A549 (cell line): ENCODE measurements at regions not wholly inside any gene's neighbourhood (a gene's known extent, or its start where the extent isn't known, plus 50 kb on each side); places are given as distances from the start of the nearest gene placed in this dataset.

Experiments
- ATAC-seq, 2 experiments: fragments of 200-7000 bp in 1 of 2; fragments of >200 bp in 1 of 2; cut with Nextera tagmentation in 1 of 2; cut with Tn5 transposase in 1 of 2; 3 replicates each; pipeline versions ENCODE4 v1.8.0 to v1.9.1; 2018 to 2020; ENCODE audit warnings: mild to moderate bottlenecking in 1 of 2, moderate library complexity in 1 of 2
- CTCF ChIA-PET: fragments of 300-600 bp; sonication (Branson Sonifier 250); formaldehyde crosslinking; extraction: SDS; loops from one replicate; lab custom pipeline; 2021; ENCODE audit warnings: antibody characterized with exemption, inconsistent platforms; lab: Yijun Ruan, JAX
- POLR2A ChIA-PET: fragments of 350-600 bp; formaldehyde crosslinking; extraction: SDS; loops from one replicate; lab custom pipeline; 2021; ENCODE audit warnings: antibody characterized with exemption, inconsistent platforms; lab: Yijun Ruan, JAX
- DNase-seq, 2 experiments: peaks; one replicate each; pipeline versions ENCODE4 v3.0.0 to v3.0.0-alpha.2; 2011 to 2016; ENCODE audit warnings: low read depth in 1 of 2, low spot score in 1 of 2
- FAIRE-seq: peaks from 2 replicates; lab custom pipeline; 2011; peaks lifted over from hg19 to GRCh38; lab: Jason Lieb, UNC
- H3K27ac ChIP-seq, 2 experiments: fragments of >200 bp; sonication (Bioruptor Twin); formaldehyde crosslinking; 3 replicates each; pipeline ENCODE4 v1.5.1; 2016 to 2017
- H3K4me1 ChIP-seq: fragments of >200 bp; sonication (Bioruptor Twin); formaldehyde crosslinking; 3 replicates; pipeline ENCODE4 v1.6.1; 2016
- H3K4me2 ChIP-seq: fragments of >200 bp; sonication (Bioruptor Twin); formaldehyde crosslinking; 3 replicates; pipeline ENCODE4 v1.6.1; 2016
- H3K4me3 ChIP-seq: fragments of >200 bp; sonication (Bioruptor Twin); formaldehyde crosslinking; 3 replicates; pipeline ENCODE4 v1.5.1; 2016
- H3K9me3 ChIP-seq: fragments of >200 bp; sonication (Bioruptor Twin); formaldehyde crosslinking; 3 replicates; pipeline ENCODE4 v1.6.1; 2016
- BHLHE40 ChIP-seq: IDR thresholded peaks from 2 replicates; pipeline ENCODE4 v1.6.1; 2012; ENCODE audit warnings: low read depth, low read length, inconsistent platforms
- CBX8 ChIP-seq: fragments of 200-600 bp; sonication (generic); IDR thresholded peaks from 2 replicates; pipeline ENCODE4 v1.6.1; 2016
- CEBPB ChIP-seq, 2 experiments: fragments of >200 bp in 1 of 2; sonication (Bioruptor Twin) in 1 of 2; formaldehyde crosslinking in 1 of 2; IDR thresholded peaks; 2 replicates each; pipeline ENCODE4 v1.6.1; 2012 to 2016
- CHD4 ChIP-seq: fragments of 200-600 bp; sonication (generic); IDR thresholded peaks from 2 replicates; pipeline ENCODE4 v1.6.1; 2016; ENCODE audit warnings: antibody characterized with exemption, mild to moderate bottlenecking, borderline replicate concordance
- E2F6 ChIP-seq: IDR thresholded peaks from 2 replicates; pipeline ENCODE4 v1.6.1; 2012; ENCODE audit warnings: low read depth, borderline replicate concordance
- EHF ChIP-seq: fragments of 250-450 bp; sonication (Bioruptor Pico); IDR thresholded peaks from 2 replicates; pipeline ENCODE4 v1.5.0; 2020; ENCODE audit warnings: mild to moderate bottlenecking
- EHMT2 ChIP-seq: fragments of 200-600 bp; sonication (generic); IDR thresholded peaks from 2 replicates; pipeline ENCODE4 v1.6.1; 2016; ENCODE audit warnings: antibody characterized with exemption, low read depth, mild to moderate bottlenecking, moderate library complexity
- HDAC2 ChIP-seq: fragments of 200-600 bp; sonication (generic); IDR thresholded peaks from 2 replicates; pipeline ENCODE4 v1.6.1; 2016
- HEYL ChIP-seq: fragments of 250-450 bp; sonication (Bioruptor Pico); IDR thresholded peaks from 2 replicates; pipeline ENCODE4 v1.8.0; 2021; ENCODE audit warnings: mild to moderate bottlenecking, moderate library complexity
- HOXB13 ChIP-seq: fragments of 250-450 bp; sonication (Bioruptor Pico); IDR thresholded peaks from 2 replicates; pipeline ENCODE4 v1.5.0; 2020; ENCODE audit warnings: low read depth, mild to moderate bottlenecking, moderate library complexity
- JUN ChIP-seq, 2 experiments: fragments of >200 bp; sonication (Bioruptor Twin); formaldehyde crosslinking; IDR thresholded peaks; 2 replicates in 1 of 2; 3 replicates in 1 of 2; pipeline ENCODE4 v1.6.1; 2016 to 2017
- MAFK ChIP-seq: fragments of 450-650 bp; IDR thresholded peaks from 2 replicates; pipeline ENCODE4 v1.6.1; 2014; ENCODE audit not compliant: partially characterized antibody
- MAX ChIP-seq: IDR thresholded peaks from 2 replicates; pipeline ENCODE4 v1.6.1; 2012
- MAZ ChIP-seq: fragments of 150-350 bp; IDR thresholded peaks from 2 replicates; pipeline ENCODE4 v1.6.1; 2014; ENCODE audit warnings: antibody characterized with exemption, low read depth, low read length, borderline replicate concordance
- MYC ChIP-seq: IDR thresholded peaks from 2 replicates; pipeline ENCODE4 v1.6.1; 2012; ENCODE audit warnings: mild to moderate bottlenecking, inconsistent platforms, low read length, improper control_type of control experiment, borderline replicate concordance
- NFE2L2 ChIP-seq: fragments of 150-350 bp; conservative IDR thresholded peaks from 2 replicates; pipeline ENCODE4 v1.6.1; 2014; ENCODE audit warnings: low read length
- NR3C1 ChIP-seq: fragments of >200 bp; sonication (Bioruptor Twin); formaldehyde crosslinking; IDR thresholded peaks from 3 replicates; pipeline ENCODE4 v1.6.1; 2017
- PHF8 ChIP-seq: fragments of 200-600 bp; sonication (generic); IDR thresholded peaks from 2 replicates; pipeline ENCODE4 v1.6.1; 2016; ENCODE audit warnings: low read depth, mild to moderate bottlenecking, antibody characterized with exemption, moderate library complexity, borderline replicate concordance
- POLR2A ChIP-seq: IDR thresholded peaks from 2 replicates; pipeline ENCODE4 v1.6.1; 2012; ENCODE audit warnings: mild to moderate bottlenecking, low read length
- POLR2AphosphoS2 ChIP-seq: conservative IDR thresholded peaks from 2 replicates; pipeline ENCODE4 v1.6.1; 2012; ENCODE audit warnings: low read length, improper control_type of control experiment, inconsistent platforms
- RFX5 ChIP-seq: fragments of 450-650 bp; IDR thresholded peaks from 2 replicates; pipeline ENCODE4 v1.7.1; 2014; ENCODE audit warnings: antibody characterized with exemption, mild to moderate bottlenecking, moderate library complexity
- RNF2 ChIP-seq: fragments of 200-600 bp; sonication (generic); IDR thresholded peaks from 2 replicates; pipeline ENCODE4 v1.6.1; 2016; ENCODE audit warnings: low read depth, mild to moderate bottlenecking, antibody characterized with exemption, moderate library complexity, borderline replicate concordance
- SMC3 ChIP-seq: fragments of >200 bp; sonication (Bioruptor Twin); formaldehyde crosslinking; IDR thresholded peaks from 3 replicates; pipeline ENCODE4 v1.6.1; 2018; ENCODE audit warnings: inconsistent platforms
- SREBF2 ChIP-seq: fragments of 450-650 bp; IDR thresholded peaks from 2 replicates; pipeline ENCODE4 v1.6.1; 2014; ENCODE audit warnings: mild to moderate bottlenecking, moderate library complexity
- TP53 ChIP-seq: fragments of 250-450 bp; sonication (Bioruptor Pico); IDR thresholded peaks from 2 replicates; pipeline ENCODE4 v1.5.0; 2021; ENCODE audit warnings: mild to moderate bottlenecking, moderate library complexity
- ZC3H11A ChIP-seq: fragments of 450-650 bp; IDR thresholded peaks from 2 replicates; pipeline ENCODE4 v1.6.1; 2014; ENCODE audit warnings: antibody characterized with exemption, mild to moderate bottlenecking
- ZFP36 ChIP-seq: fragments of 450-650 bp; IDR thresholded peaks from 2 replicates; pipeline ENCODE4 v1.6.1; 2014; ENCODE audit warnings: borderline replicate concordance; ENCODE audit not compliant: partially characterized antibody
- ZNF302 ChIP-seq: fragments of 250-450 bp; sonication (Bioruptor Pico); IDR thresholded peaks from 2 replicates; pipeline ENCODE4 v1.9.0; 2021; ENCODE audit warnings: inconsistent platforms, mild to moderate bottlenecking, moderate library complexity
- ZSCAN20 ChIP-seq: fragments of 250-450 bp; sonication (Bioruptor Pico); IDR thresholded peaks from 2 replicates; pipeline ENCODE4 v1.8.0; 2022; ENCODE audit warnings: mild to moderate bottlenecking, moderate library complexity
- WGBS: methylation state at CpG from one replicate; pipeline ENCODE4 v1.1.6; 2017; ENCODE audit errors: missing lambda C conversion rate; 5-methylcytosine and 5-hydroxymethylcytosine counted together
- TF ChIP-seq, protein P1 (sequence below): fragments of 250-450 bp; sonication (Bioruptor Pico); IDR thresholded peaks from 2 replicates; pipeline ENCODE4 v1.5.0; 2020; ENCODE audit warnings: low read depth, mild to moderate bottlenecking, moderate library complexity

GRCh38 chr20:48465271-48465670, 362.5 kb downstream of the PREX1 start (continued):
- TF ChIP-seq EHMT2, result no peak
- TF ChIP-seq RNF2, result no peak
- TF ChIP-seq BHLHE40, result no peak

GRCh38 chr20:48463916-48464315, 363.9 kb downstream of the PREX1 start:
- no peak overlapping the region for H3K27ac ChIP-seq
- no peak overlapping the region for H3K4me2 ChIP-seq
- no peaks in the 10 kb centered on the region for H3K9me3 ChIP-seq
- H3K4me3 ChIP-seq, result no peak overlapping the region
- CTCF ChIA-PET, result interaction anchor here (2.0 kb wide), 1 partner anchor 157 kb away, joined by 8 read pairs; no protein-coding TSS in a partner anchor
- POLR2A ChIA-PET, result no interaction called here
- DNase-seq, result no peak
- TF ChIP-seq MAX (no peak), CEBPB (IDR thresholded peaks at IDR 0.05) (no peak), MAFK (no peak), CBX8 (no peak), RFX5 (no peak), JUN (IDR thresholded peaks at IDR 0.05) (no peak)
- TF ChIP-seq, all 56 proteins: peak for 0
- FAIRE-seq (no peak), ATAC-seq (peak in 1 of 2 experiments; percentile 40; a peak in 1 of 6 replicates)
- whole genome bisulfite sequencing, result 57% methylated on average over 6 of the region's 6 CpGs
- H3K4me1 ChIP-seq, result no peaks in the 10 kb centered on the region

GRCh38 chr20:48463096-48463720, 364.6 kb downstream of the PREX1 start:
- ATAC-seq, result no peak
- Histone ChIP-seq H3K4me3 (no peak overlapping the region), H3K4me2 (no peak overlapping the region), H3K4me1 (no peaks in the 10 kb centered on the region), H3K9me3 (no peaks in the 10 kb centered on the region), H3K27ac (no peak overlapping the region)
- no peak for FAIRE-seq
- POLR2A ChIA-PET, result no interaction called here
- TF ChIP-seq NFE2L2 (no peak), ZSCAN20 (CRISPR knock-in tag) (no peak), CEBPB (IDR thresholded peaks at IDR 0.05) (no peak), ZC3H11A (no peak), HOXB13 (CRISPR knock-in tag) (no peak), PHF8 (no peak), SMC3 (no peak), ZNF302 (CRISPR knock-in tag) (no peak), MYC (no peak), EHMT2 (no peak), POLR2A (no peak), BHLHE40 (no peak)
- TF ChIP-seq, protein P1, sequence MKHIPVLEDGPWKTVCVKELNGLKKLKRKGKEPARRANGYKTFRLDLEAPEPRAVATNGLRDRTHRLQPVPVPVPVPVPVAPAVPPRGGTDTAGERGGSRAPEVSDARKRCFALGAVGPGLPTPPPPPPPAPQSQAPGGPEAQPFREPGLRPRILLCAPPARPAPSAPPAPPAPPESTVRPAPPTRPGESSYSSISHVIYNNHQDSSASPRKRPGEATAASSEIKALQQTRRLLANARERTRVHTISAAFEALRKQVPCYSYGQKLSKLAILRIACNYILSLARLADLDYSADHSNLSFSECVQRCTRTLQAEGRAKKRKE, result no peak
- CTCF ChIA-PET, result interaction anchor here (2.0 kb wide), 1 partner anchor 158 kb away, joined by 8 read pairs; no protein-coding TSS in a partner anchor
- no peak for DNase-seq
- WGBS, result 34% methylated on average over 10 of the region's 11 CpGs

- no peak overlapping the region for H3K27ac ChIP-seq
- H3K4me2 ChIP-seq, result no peak overlapping the region
- ChIA-PET POLR2A (no interaction called here), CTCF (no interaction called here)
- no peaks in the 10 kb centered on the region for H3K4me1 ChIP-seq
- WGBS, result 37% methylated on average over 3 of the region's 3 CpGs
- no peaks in the 10 kb centered on the region for H3K9me3 ChIP-seq
- no peak for FAIRE-seq
- no peak for TF ChIP-seq E2F6
- TF ChIP-seq HEYL, result no peak
- no peak for TF ChIP-seq CHD4
- no peak for TF ChIP-seq POLR2AphosphoS2
- TF ChIP-seq MAZ, result no peak
- TF ChIP-seq SREBF2, result no peak
- TF ChIP-seq ZFP36, result no peak
- no peak for TF ChIP-seq PHF8
- TF ChIP-seq TP53 (CRISPR knock-in tag), result no peak
- TF ChIP-seq EHF (CRISPR knock-in tag), result no peak
- no peak for TF ChIP-seq NR3C1
- no peak for TF ChIP-seq HDAC2
- no peak overlapping the region for H3K4me3 ChIP-seq
- no peak for ATAC-seq
- no peak for DNase-seq
These were observed 366.1 kb downstream of the PREX1 start for GRCh38 chr20:48461735-48462119.
